ENCODE measurements at regions not wholly inside any gene's neighbourhood (a gene's known extent, or its start where the extent isn't known, plus 50 kb on each side); places are given as distances from the start of the nearest gene placed in this dataset.

DNA sequence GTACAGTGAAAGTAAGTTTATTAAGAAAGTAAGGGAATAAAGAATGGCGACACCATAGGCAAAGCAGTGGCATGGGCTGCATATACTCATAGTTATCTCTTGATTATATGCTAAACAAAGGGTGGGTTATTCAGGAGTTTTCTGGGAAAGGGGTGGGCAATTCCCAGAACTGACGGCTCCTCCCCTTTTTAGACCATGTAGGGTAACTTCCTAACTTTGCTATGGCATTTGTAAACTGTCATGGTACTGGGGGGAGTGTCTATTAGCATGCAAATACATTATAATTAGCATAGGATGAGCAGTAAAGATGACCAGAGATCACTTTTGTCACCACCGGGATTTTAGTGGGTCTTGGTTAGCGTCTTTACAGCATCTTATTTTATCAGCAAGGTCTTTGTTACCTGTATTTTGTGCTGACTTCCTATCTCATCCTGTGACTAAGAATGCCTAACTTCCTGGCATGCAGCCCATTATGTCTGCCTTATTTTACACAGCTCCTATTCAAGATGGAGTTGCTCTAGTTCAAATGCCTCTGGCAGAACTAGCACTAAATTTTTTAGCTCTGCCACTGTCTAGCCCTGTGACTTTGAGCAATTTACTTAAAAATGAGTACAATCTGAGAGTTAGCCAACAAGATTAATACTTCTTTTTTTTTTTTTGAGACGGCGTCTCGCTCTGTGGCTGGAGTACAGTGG is 110.3 kb upstream of the PALMD start:
- Histone ChIP-seq H3K9me3 (no peaks in the 10 kb centered on the region), H3K27me3 (no peaks in the 10 kb centered on the region), H3K36me3 (no peaks in the 10 kb centered on the region), H3K27ac (peak overlapping the region in 3 of 4 donors; percentile 27 to 45 (median 40)), H3K4me3 (no peak overlapping the region), H3K4me1 (peaks cover 0 to 19% (median 0%) of the 10 kb centered on the region in 3 donors)
- TF ChIP-seq POLR2AphosphoS5 (IDR thresholded peaks at IDR 0.05) = no peak
- TF ChIP-seq CTCF (IDR thresholded peaks at IDR 0.05) = no peak
- no peak for TF ChIP-seq EP300 (IDR thresholded peaks at IDR 0.05)
- TF ChIP-seq POLR2A (IDR thresholded peaks at IDR 0.05) = no peak
- WGBS, 2 donors (ENCODE audit: low coverage in 1 of 2) = 75 to 83% methylated on average over 5 to 7 of the region's 7 CpGs
- no peak for ATAC-seq

- no peak for ATAC-seq
- TF ChIP-seq CTCF (IDR thresholded peaks at IDR 0.05) = no peak
- no peak for TF ChIP-seq POLR2A (IDR thresholded peaks at IDR 0.05)
- TF ChIP-seq POLR2AphosphoS5 (IDR thresholded peaks at IDR 0.05) = no peak
- no peak for TF ChIP-seq EP300 (IDR thresholded peaks at IDR 0.05)
- Histone ChIP-seq H3K36me3 (no peaks in the 10 kb centered on the region), H3K27me3 (no peaks in the 10 kb centered on the region), H3K27ac (no peak overlapping the region), H3K4me3 (no peak overlapping the region), H3K4me1 (peaks cover 0 to 19% (median 0%) of the 10 kb centered on the region in 3 donors), H3K9me3 (no peaks in the 10 kb centered on the region)
- WGBS, 2 donors (ENCODE audit: low coverage in 1 of 2) = 64 to 89% methylated on average over 5 of the region's 5 CpGs
These were observed 107.9 kb upstream of the PALMD start for GRCh38 chr1:99537886-99538617.

DNA sequence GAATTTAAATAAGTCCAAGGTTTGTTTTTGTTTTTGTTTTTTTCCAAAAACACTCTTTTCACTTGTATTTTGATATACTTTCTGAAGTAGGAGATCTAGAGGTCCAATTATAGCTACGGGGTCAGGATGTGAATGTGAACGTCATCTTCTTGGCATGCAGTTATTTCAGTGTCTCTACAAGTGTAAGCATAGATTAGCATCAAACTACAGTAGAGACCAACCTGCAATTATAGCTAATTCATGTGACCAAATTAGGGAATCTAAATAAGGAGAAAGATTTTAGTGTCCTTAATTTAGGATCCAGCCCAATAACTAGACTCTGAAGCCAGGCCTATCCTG is 107.3 kb upstream of the PALMD start:
- no peaks in the 10 kb centered on the region for H3K9me3 ChIP-seq
- H3K27ac ChIP-seq = no peak overlapping the region
- TF ChIP-seq EP300 (IDR thresholded peaks at IDR 0.05) (no peak), POLR2AphosphoS5 (IDR thresholded peaks at IDR 0.05) (no peak), POLR2A (IDR thresholded peaks at IDR 0.05) (no peak), CTCF (IDR thresholded peaks at IDR 0.05) (no peak)
- no peak overlapping the region for H3K4me3 ChIP-seq
- no peaks in the 10 kb centered on the region for H3K27me3 ChIP-seq
- H3K4me1 ChIP-seq = peaks cover 0 to 19% (median 0%) of the 10 kb centered on the region in 3 donors
- no peak for ATAC-seq
- H3K36me3 ChIP-seq = no peaks in the 10 kb centered on the region
- 79 to 90% methylated on average over 2 of the region's 2 CpGs for WGBS, 2 donors (ENCODE audit: low coverage in 1 of 2)

- no peak for TF ChIP-seq EP300 (IDR thresholded peaks at IDR 0.05)
- TF ChIP-seq POLR2AphosphoS5 (IDR thresholded peaks at IDR 0.05) = no peak
- no peak for TF ChIP-seq POLR2A (IDR thresholded peaks at IDR 0.05)
- no peak for TF ChIP-seq CTCF (IDR thresholded peaks at IDR 0.05)
- Histone ChIP-seq H3K4me1 (peaks cover 0 to 14% (median 0%) of the 10 kb centered on the region in 3 donors), H3K4me3 (no peak overlapping the region), H3K27me3 (no peaks in the 10 kb centered on the region), H3K9me3 (no peaks in the 10 kb centered on the region), H3K36me3 (no peaks in the 10 kb centered on the region), H3K27ac (no peak overlapping the region)
- no peak for ATAC-seq
These were observed 106.8 kb upstream of the PALMD start for GRCh38 chr1:99539131-99539530.

DNA sequence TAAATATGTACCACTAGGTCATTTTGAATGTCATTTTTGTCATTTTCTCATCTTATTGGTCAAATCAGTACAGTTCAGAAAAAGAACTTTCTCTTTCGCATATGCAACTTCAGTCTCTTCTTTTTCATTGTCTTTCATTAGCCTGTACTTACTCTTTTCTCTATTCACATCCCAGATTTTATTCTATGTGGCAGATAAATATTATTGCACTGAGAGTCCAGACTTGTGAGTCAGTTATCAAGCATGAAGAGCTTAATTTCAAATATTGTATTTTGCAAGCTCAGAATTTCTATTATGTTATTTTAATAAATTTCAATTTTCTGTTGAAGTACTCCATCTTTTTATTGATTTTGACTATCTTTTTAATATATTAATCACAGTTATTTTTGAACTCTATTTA is 105.2 kb upstream of the PALMD start:
- 100% methylated on average over 1 of the region's 1 CpG for WGBS, 2 donors (ENCODE audit: low coverage in 1 of 2)
- H3K27ac ChIP-seq = no peak overlapping the region
- TF ChIP-seq POLR2AphosphoS5 (IDR thresholded peaks at IDR 0.05) = no peak
- no peak for TF ChIP-seq POLR2A (IDR thresholded peaks at IDR 0.05)
- TF ChIP-seq CTCF (IDR thresholded peaks at IDR 0.05) = no peak
- no peak for TF ChIP-seq EP300 (IDR thresholded peaks at IDR 0.05)
- no peaks in the 10 kb centered on the region for H3K9me3 ChIP-seq
- no peaks in the 10 kb centered on the region for H3K36me3 ChIP-seq
- H3K4me3 ChIP-seq = no peak overlapping the region
- no peak for ATAC-seq
- no peaks in the 10 kb centered on the region for H3K4me1 ChIP-seq
- H3K27me3 ChIP-seq = no peaks in the 10 kb centered on the region

Data from gastroesophageal sphincter (tissue), 4 donors.